ENCODE measurements at regions not wholly inside any gene's neighbourhood (a gene's known extent, or its start where the extent isn't known, plus 50 kb on each side); places are given as distances from the start of the nearest gene placed in this dataset.

GRCh38 chr16:7200320-7200719, 132.3 kb upstream of the RBFOX1 start:
- TF ChIP-seq CTCF (IDR thresholded peaks at IDR 0.05 in 8 of 11, conservative IDR thresholded peaks at IDR 0.05 in 3 of 11) (no peak), POLR2A (IDR thresholded peaks at IDR 0.05) (no peak), POLR2AphosphoS5 (IDR thresholded peaks at IDR 0.05) (no peak)
